Kidney capillary endothelial cell (primary cell): ENCODE measurements at regions not wholly inside any gene's neighbourhood (a gene's known extent, or its start where the extent isn't known, plus 50 kb on each side); places are given as distances from the start of the nearest gene placed in this dataset.
A peak's percentile ranks its signal among the peaks of the same experiment; 100 is the strongest.

ENCODE experiments used
- DNase-seq: peaks from one replicate; pipeline ENCODE4 v3.0.0-alpha.2; 2018; ENCODE audit warnings: low spot score

DNA sequence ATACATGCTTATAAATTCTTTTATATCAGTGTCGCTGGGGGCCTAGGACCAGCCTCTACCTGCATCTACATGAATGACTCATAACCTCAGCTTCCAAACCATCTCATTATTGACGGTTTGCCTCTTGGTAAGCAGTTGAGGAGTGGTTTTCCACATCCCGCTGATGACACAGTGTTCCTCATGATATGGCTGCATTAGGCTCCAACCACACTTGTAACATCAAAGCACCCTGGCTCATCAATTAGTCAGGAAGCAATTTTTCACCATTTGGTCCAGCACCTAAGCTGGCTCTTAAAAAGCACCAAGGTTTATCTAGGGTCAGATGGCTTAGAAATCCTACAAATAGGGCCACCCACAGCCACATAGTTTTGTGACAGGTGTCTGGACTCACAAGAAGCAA, 402.4 kb downstream of the ARHGEF28 start:
- no peak for DNase-seq

DNA sequence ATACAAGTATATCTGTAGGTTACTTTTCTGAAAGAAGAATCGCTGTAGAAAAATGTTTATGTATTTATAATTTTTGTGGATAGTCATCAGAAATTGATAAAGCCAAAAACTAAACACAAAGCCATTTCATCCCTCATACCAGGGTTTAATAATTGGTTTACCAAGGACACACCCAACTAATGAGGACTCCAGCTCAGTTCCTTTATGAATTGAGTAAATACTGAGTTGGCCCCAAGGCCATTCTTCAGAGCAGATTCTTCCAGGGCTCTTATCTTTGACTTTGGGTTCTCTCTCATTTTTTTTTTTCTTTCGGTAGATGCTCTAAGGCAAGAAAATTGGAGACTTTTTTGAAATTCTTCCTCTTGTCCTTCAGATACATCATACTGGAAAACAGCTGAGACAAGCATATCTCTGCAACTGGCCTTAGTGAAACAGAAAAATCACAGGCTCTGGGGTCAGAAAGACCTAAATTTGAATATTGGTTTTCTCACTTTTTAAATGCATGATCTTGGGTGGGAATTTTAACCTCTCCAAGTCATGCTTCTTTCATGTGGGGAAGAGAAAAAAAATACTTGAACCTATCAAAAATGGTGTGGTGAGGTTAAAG, 401.8 kb downstream of the ARHGEF28 start:
- DNase-seq: no peak

DNA sequence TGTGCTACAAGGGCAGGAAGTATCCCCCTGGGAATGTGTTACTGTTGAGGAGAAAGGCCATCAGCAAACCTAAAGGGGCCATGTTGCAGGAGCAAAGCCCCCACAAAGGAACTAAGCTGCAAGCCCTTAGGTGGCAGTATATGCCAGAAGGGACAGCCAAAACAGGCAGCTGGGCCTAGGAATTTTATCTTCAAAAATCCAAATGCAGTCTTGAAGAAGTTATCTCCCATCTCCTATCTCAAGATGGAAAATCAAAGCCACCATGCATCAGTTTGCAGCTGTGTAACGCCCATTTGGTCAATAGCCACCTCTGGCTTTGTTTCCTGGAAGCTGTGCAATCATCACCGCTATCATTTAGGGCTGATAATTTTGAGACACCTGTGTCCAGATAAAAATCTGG, 400.3 kb downstream of the ARHGEF28 start:
- no peak for DNase-seq

DNA sequence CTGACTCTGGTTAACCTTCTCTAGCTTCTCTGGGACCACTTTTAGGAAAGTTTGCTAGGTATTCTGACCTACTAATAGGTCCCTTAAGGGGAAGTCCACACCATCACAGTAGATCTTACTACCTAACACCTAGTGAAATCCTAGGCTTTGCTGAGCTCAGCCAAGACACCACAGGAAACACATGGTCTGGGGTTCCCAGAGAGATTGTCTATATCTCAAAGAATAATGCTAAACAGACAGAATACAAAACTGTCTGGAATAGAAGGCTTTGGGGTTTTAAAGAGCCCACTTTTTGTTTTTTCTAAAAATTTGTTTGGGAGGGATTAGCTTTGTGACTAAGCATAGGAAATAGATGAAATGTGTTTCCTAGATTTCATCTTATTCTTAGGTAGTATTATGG, 395.1 kb downstream of the ARHGEF28 start:
- DNase-seq: no peak

DNA sequence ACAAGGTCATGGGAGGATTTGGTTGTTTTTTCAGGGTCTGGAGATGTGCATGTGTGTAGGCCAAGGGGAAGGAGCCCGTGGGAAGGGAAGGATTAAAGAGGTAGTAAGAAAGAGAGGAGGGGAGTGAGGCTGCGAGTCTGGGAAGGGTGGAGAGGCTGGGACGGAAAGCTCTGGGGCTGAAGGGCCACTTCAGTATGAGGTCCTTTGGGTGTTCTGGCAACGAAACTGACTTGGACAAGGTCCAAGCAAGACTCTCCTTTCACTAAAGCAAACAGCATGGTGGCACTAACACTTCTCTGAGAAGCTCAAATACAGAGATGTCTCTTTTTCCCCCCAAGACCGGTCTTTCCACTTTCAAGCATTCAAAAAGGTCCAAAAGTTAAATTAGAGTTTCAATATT, 394.5 kb downstream of the ARHGEF28 start:
- DNase-seq: no peak

DNA sequence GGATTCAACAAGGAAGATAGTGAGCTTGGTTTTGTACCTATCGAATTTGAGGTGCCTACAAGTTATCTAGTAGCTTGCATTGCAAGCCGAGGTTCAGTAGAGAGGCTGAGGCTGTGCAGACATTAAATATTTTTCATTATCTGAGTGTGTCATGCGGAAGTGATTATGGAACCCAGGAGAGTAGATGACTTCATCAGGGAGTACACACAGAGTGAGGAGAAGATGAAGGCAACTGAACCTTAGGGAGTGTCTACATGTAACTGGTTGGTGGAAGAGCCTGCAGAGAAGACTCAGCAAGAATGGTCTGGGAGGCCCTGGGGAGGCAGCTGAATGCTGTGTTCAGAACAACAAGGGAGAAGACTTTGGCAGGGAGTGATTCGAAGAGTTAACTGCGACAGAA, 393.9 kb downstream of the ARHGEF28 start:
- DNase-seq: no peak

DNA sequence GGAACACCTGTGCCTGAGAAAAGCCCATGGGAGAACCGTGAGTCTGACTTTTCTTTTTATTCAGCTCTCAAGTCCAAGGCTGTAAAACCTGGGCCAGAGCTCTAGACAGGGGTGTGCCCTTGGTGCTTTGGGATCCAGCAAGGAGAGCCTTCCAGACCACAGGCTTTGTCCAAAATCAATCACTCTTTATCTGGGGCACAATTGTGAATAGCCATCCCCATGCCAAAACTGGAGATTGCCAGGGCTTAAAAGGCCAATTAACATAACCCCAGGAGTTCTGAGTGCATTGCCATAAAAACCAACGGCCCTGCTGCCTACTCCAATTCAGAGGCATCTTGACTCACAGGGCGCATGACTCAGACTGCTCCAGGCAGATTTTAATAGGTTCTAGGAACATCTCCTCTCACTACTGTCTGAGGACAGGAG, 391.8 kb downstream of the ARHGEF28 start:
- no peak for DNase-seq

DNA sequence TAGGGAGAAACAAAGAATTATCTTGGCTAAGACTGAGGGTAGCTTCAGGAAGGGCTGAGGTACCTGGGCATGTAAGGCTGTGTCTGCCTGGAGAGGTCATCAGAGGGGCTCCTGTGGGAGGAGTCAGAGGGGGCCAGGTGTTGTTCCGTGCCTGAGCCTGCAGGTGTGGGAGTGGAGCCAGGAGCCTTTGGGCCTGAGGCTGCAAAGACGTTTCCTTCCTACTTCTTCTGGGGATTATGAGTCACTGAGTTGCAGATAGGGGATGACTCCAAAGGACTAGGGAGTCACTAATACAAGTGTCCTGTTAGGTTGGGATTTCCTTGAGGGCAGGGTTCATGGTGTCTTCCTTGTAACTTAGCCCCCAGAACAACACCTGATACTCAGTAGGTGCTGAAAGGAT, 391.1 kb downstream of the ARHGEF28 start:
- DNase-seq: peak; percentile 24

DNA sequence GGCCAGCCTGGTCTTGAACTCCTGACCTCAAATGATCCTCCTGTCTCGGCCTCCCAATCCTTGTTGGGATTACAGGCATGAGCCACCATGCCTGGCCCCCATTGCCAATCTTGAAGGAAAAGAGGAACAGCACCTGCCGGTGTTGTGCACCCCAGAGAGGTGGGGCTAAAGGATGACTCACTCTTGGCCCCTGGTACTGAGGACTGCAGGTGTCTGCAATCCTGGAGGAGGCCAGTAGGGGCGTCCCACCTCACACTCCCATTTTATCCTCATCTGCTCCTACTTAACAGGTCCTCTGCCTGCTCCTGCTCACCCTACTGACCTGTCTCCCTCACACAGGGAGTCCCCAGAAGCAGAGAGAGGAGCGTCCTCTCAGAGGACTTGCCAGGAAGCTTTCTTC, 390.4 kb downstream of the ARHGEF28 start:
- DNase-seq: no peak

DNA sequence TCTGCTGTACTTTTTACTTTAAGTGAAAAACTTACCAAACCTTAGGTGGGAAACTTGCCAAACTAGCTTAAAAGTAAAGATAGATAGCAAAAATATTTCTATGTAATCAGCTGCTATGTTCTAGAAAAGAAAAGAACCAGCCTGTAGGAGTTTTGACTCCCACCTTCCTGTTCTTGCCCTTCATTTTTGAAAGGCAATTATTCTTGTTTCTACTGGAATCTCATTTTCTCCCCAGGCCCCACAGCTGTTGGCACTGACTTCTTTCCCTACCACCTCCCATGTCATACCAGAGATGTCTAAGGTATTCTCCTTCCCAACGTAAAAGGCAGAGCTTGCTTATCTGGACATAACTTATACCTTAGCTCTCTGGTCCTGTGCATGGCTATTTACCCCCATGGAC, 389.7 kb downstream of the ARHGEF28 start:
- no peak for DNase-seq

DNA sequence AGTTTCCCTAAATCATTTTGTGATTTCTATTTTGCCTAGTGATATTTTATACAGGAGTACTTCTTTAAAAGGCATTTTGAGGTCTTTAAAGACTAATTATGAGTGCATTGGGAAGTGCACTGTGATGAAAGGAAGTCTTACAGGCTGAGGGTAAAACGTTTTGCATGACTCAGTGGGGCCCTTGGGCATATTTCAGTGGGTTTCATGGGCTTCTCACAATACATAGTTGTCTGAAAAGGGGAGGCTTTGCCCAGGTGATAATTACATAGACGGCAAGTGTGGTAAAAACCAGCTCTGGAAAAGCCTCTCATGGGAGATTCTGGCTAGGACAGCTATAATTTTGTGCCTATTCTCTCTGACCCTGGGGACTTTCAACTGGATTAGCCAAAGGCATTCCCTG, 387.2 kb downstream of the ARHGEF28 start:
- no peak for DNase-seq

DNA sequence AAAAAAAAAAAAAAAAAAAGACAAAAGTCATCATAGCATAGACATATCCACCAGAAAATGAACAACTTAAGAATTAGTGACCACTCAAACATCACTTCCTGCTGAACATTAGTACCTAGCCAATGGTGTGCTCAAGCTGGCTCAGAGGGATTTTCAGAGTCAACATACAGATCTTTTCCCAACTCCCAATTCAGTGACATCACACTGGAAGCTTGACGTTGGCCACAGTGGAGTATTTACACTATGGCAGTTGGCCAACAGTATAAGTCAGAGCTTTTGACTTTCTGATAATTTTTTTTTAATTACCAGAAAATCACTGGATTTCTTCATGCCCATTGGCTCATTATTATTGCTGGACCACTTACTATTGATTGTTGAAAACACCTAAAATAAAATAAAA, 383.5 kb downstream of the ARHGEF28 start:
- no peak for DNase-seq

DNA sequence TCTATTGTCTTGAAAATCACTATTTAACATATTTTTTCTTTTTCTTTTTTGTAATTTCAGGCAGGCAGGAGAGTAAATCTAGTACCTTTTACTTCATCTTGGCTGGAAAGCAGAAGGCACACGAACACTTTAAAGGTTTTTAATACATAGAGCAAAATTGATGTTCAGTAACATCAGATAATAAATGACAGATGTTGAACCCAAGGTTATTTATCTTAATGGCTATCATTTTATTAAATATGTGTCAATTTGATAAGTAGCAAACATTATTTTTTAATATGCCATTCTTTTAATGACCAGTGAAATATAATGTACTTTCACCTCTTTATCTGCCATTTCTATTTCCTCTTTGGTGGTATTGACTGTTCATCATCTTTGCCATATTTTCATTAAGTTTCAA, 381.2 kb downstream of the ARHGEF28 start:
- no peak for DNase-seq

DNA sequence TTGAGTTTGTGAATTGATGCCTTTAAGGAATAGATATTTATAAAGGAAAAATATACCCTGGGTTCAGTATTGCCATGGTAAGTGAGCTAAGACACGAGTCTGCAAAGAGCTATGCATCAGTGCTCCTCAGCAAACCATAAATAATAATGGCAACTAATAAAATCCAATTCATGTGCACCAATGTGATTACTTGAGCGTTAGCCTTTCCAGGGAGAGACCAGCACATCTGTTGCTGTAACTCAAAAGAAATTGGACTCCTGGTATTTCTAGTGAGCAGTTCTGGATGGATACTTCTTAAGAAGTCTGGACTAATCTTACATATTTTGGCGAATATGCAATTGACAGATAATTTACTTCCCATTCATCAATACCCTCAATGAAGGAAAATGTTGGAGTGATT, 373.3 kb downstream of the ARHGEF28 start:
- no peak for DNase-seq

DNA sequence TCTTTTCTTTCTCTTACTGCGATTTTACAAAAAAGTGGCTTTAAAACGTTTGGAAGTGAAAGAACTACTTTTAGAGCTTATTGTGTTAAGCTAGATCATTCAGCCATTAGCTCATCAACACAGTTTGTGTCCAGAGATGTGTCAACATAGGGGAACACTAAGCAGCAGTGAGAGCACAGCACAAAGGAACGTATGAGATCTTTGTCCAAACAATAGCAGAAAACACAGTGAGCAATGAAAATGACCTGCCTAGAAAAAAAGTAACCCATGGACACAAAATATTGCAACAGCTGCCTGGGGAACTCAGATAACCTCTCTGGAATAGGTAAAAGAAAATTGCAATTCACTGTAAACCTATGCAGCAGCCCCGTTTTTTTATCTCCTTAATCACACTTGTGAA, 372.5 kb downstream of the ARHGEF28 start:
- DNase-seq: no peak

DNA sequence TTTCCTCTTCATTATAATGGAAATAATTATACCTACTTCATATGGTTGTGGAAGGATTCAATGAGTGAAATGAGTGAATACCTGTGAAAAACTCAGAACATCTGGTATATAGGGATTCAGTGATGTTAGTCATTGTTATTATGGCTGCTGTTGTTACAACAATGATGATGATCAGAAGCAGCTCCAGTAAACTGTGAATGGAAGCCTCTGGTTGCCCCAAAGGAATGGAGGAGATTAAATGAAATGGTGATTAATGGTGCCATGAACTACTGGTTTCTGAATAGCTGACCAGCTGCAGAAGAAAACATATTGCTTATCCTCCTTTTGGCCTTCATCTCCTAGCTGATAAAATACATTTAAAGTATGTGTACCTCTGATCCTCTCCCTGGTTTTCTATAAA, 372.0 kb downstream of the ARHGEF28 start:
- no peak for DNase-seq

DNA sequence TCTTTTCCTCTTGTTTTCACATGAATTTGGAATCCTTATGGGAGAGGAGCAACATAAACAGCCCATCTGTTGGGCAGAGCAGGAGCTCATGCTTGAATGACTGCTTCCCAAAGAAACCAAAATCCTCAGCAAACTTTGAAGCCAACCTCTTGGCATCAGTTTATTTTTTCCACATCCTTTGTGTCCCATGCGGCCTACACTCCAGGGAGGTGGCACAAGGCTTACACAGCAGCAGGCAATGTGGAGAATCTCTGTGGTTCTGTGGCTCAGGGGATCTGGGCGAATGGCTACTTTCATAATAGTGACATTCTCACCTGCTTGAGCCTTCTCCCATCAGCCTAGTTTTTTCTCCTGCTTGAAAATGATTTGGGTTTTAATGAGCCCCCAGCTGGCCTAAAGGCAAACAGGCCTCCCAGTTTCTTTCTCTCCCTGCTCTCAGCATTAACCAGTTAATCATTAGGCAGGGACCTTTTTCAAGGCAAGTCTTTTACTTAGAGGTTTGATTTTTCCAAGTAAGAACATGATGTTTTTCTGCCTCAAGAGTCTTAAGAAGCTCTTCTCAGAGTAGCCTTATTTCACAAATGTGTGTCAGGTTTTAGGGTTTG, 370.3 kb downstream of the ARHGEF28 start:
- no peak for DNase-seq

DNA sequence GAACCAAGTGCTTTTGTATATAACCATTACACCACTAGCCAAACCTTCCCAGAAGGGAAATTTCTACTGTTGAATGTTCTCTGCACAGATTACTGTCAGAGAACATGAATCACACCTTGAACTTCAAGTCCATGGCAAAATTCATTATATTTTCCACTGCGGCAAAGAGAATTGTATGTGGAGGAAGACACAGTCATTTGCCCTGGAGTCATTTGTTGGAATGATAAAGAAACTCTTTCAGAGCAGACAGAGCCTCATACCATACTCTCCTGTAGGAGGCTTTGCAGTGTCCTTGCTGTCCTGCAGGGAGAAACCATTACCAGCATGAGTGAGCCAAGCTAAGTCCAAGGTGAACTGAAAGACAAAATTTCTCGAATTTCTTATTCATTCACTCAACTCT, 369.0 kb downstream of the ARHGEF28 start:
- DNase-seq: no peak
